Right atrium auricular region (tissue), 2 donors: ENCODE measurements at regions not wholly inside any gene's neighbourhood (a gene's known extent, or its start where the extent isn't known, plus 50 kb on each side); places are given as distances from the start of the nearest gene placed in this dataset.

Experiments
- DNase-seq: peaks from one replicate; pipeline ENCODE4 v3.0.0-alpha.2; 2019; ENCODE audit warnings: low spot score
- H3K27ac ChIP-seq, 2 donors: fragments of 200-600 bp; sonication (generic); 1 replicate in 1 of 2; 2 replicates in 1 of 2; pipeline ENCODE4 v1.5.1; 2016 to 2019
- H3K27me3 ChIP-seq, 2 donors: fragments of 200-600 bp; sonication (generic); one replicate each; pipeline versions ENCODE4 v1.5.1 to v1.6.0; 2017 to 2019
- H3K36me3 ChIP-seq: fragments of 200-600 bp; sonication (generic); one replicate; pipeline ENCODE4 v1.5.1; 2016
- H3K4me1 ChIP-seq, 2 donors: fragments of 200-600 bp; sonication (generic); one replicate each; pipeline versions ENCODE4 v1.5.1 to v1.6.0; 2017 to 2019
- H3K4me3 ChIP-seq, 2 donors: fragments of 200-600 bp; sonication (generic); 1 replicate in 1 of 2; 2 replicates in 1 of 2; pipeline ENCODE4 v1.5.1; 2017 to 2019; ENCODE audit warnings: mild to moderate bottlenecking in 1 of 2, moderate library complexity in 1 of 2
- H3K9me3 ChIP-seq, 2 donors: fragments of 200-600 bp; sonication (generic); one replicate each; pipeline ENCODE4 v1.5.1; 2019
- CTCF ChIP-seq, 2 donors: fragments of 200-600 bp; sonication (generic); IDR thresholded peaks; one replicate each; pipeline ENCODE4 v1.5.1; 2019; ENCODE audit warnings: antibody characterized with exemption in 2 of 2

DNA sequence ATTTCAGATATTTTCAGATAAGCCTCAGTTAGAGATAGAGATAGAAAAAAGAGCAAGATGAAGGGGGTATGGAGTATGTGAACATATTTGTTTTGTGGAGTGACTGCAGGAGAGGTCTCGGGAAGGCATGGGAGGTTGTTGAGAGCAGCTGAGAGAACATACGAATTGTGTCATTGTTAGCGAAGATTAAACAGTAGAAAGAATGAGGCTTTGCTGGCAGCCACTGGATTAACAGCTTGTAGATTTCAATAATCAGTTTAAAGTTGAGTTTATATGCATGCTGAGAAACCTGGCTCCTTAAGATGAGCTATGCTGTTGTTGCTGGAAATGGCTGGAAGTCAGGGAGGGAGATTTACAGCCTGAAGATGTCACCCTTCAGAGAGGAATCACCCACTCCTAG, 100.9 kb upstream of the SORCS3 start:
- Histone ChIP-seq H3K36me3 (no peaks in the 10 kb centered on the region), H3K4me3 (no peak overlapping the region), H3K4me1 (no peaks in the 10 kb centered on the region), H3K27ac (no peak overlapping the region), H3K9me3 (no peaks in the 10 kb centered on the region), H3K27me3 (no peaks in the 10 kb centered on the region)
- DNase-seq, result no peak
- TF ChIP-seq CTCF (IDR thresholded peaks at IDR 0.05), result no peak

DNA sequence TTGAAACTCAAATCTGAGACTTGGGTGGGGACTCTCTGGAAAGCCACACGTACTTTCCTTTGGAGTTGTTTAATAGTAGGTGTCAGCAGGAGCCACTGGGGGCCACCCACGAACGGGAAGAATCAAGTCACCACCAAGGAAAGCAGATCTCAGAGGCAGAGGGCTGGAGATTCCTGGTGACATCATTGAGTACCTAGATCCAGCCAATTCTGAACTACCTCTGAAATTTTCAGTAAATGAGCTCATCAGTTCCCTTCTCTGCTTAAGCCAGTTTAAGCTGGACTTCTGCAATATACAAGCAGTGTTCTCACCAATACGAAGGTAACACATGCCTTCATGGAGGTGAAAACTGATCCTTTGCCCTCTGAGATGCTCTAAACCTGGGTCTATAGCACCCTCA, 99.3 kb upstream of the SORCS3 start:
- H3K9me3 ChIP-seq, result no peaks in the 10 kb centered on the region

DNA sequence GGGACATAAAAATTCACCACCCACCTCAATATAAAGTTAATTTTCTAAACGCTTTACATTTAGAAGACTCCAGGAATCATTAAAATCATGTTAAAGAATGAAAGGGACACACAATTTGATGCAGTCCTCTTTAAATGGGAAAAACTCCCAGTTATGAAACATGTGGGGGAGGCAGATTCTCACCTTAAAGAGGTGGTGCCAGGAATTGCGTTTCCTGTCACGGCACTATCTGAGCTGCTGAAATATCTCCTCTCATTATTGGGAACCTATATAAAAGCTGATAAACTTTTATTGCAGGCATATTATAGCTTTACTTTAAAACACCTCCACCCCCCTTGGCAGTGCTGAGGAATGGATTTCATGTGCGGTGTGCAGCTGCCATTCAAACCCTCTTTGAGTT, 94.8 kb upstream of the SORCS3 start:
- Histone ChIP-seq H3K9me3 (no peaks in the 10 kb centered on the region), H3K27ac (no peak overlapping the region), H3K36me3 (no peaks in the 10 kb centered on the region), H3K4me1 (no peaks in the 10 kb centered on the region), H3K4me3 (no peak overlapping the region), H3K27me3 (no peaks in the 10 kb centered on the region)
- no peak for TF ChIP-seq CTCF (IDR thresholded peaks at IDR 0.05)
- DNase-seq, result no peak

More for the DNA sequence above, 99.3 kb upstream of the SORCS3 start:
- Histone ChIP-seq H3K27ac (no peak overlapping the region), H3K27me3 (no peaks in the 10 kb centered on the region), H3K36me3 (no peaks in the 10 kb centered on the region), H3K4me1 (no peaks in the 10 kb centered on the region), H3K4me3 (no peak overlapping the region)
- no peak for TF ChIP-seq CTCF (IDR thresholded peaks at IDR 0.05)
- no peak for DNase-seq

GRCh38 chr10:104546756-104547155, 94.3 kb upstream of the SORCS3 start:
- no peak for TF ChIP-seq CTCF (IDR thresholded peaks at IDR 0.05)
- no peaks in the 10 kb centered on the region for H3K9me3 ChIP-seq
- H3K27me3 ChIP-seq, result no peaks in the 10 kb centered on the region
- no peaks in the 10 kb centered on the region for H3K4me1 ChIP-seq
- no peak for DNase-seq
- H3K27ac ChIP-seq, result no peak overlapping the region
- no peaks in the 10 kb centered on the region for H3K36me3 ChIP-seq
- H3K4me3 ChIP-seq, result no peak overlapping the region

DNA sequence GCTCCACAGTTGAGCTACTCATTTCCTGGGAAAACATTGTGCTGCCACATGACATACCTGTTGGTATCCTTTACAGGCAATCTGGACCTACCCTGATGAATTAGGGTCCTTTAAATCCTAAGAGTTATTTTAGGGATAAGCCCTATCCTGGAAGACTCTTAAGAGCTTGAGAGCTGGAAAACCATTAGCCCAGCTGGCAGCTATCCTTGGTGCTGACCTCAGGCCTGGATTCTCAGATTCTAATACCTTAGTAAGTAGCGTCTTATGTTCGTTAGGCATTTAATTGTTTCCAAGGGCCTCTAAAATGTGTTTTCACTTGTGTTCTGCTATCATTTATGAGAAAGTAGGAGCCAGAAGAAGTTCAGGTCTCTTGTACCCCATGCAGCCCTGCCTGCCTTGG, 93.0 kb upstream of the SORCS3 start:
- no peak for DNase-seq
- Histone ChIP-seq H3K4me1 (no peaks in the 10 kb centered on the region), H3K27ac (no peak overlapping the region), H3K4me3 (no peak overlapping the region), H3K36me3 (no peaks in the 10 kb centered on the region), H3K27me3 (no peaks in the 10 kb centered on the region), H3K9me3 (no peaks in the 10 kb centered on the region)
- no peak for TF ChIP-seq CTCF (IDR thresholded peaks at IDR 0.05)

GRCh38 chr10:104556831-104557230, 84.3 kb upstream of the SORCS3 start:
- H3K4me1 ChIP-seq, result no peaks in the 10 kb centered on the region
- no peak overlapping the region for H3K27ac ChIP-seq
- H3K36me3 ChIP-seq, result no peaks in the 10 kb centered on the region
- H3K4me3 ChIP-seq, result no peak overlapping the region
- H3K27me3 ChIP-seq, result no peaks in the 10 kb centered on the region
- no peak for TF ChIP-seq CTCF (IDR thresholded peaks at IDR 0.05)
- H3K9me3 ChIP-seq, result no peaks in the 10 kb centered on the region
- DNase-seq, result no peak
